CD4-positive, alpha-beta T cell (primary cell): ENCODE measurements at regions not wholly inside any gene's neighbourhood (a gene's known extent, or its start where the extent isn't known, plus 50 kb on each side); places are given as distances from the start of the nearest gene placed in this dataset.

Source experiments
- ATAC-seq: fragments of 200-7000 bp; cut with Tn5 transposase; one replicate; pipeline ENCODE4 v1.10.0; 2022; ENCODE audit warnings: mild to moderate bottlenecking; ENCODE audit not compliant: poor library complexity
- CTCF ChIA-PET: fragments of 350-600 bp; sonication (Branson Sonifier 250); formaldehyde crosslinking; loops from one replicate; lab custom pipeline; 2021; ENCODE audit warnings: antibody characterized with exemption, inconsistent platforms; lab: Charles Lee
- POLR2A ChIA-PET: fragments of 350-600 bp; sonication (Branson Sonifier 250); formaldehyde crosslinking; loops from one replicate; lab custom pipeline; 2021; ENCODE audit warnings: antibody characterized with exemption, inconsistent platforms; lab: Charles Lee
- DNase-seq, 14 experiments: peaks; one replicate each; pipeline ENCODE4 v3.0.0-alpha.2; 2013 to 2020; ENCODE audit warnings: mixed read lengths in 2 of 14
- H3K27ac ChIP-seq, 2 donors: one replicate each; pipeline versions ENCODE4 v1.5.1 to v1.7.0; 2013; ENCODE audit warnings: low read length in 2 of 2, low read depth in 1 of 2, mild to moderate bottlenecking in 1 of 2
- H3K27me3 ChIP-seq, 2 experiments: 1 replicate in 1 of 2; 2 replicates in 1 of 2; pipeline versions ENCODE4 v1.6.1 to v1.7.0; 2013; ENCODE audit warnings: low read length in 2 of 2, control low read depth in 1 of 2, mild to moderate bottlenecking in 1 of 2, moderate library complexity in 1 of 2; ENCODE audit not compliant: insufficient read depth in 2 of 2, control insufficient read depth in 1 of 2
- H3K36me3 ChIP-seq: one replicate; pipeline ENCODE4 v1.6.1; 2013; ENCODE audit warnings: low read length, control low read depth; ENCODE audit not compliant: insufficient read depth
- H3K4me1 ChIP-seq: one replicate; pipeline ENCODE4 v1.6.1; 2013; ENCODE audit warnings: low read length, control low read depth; ENCODE audit not compliant: insufficient read depth
- H3K4me3 ChIP-seq: one replicate; pipeline ENCODE4 v1.5.1; 2013; ENCODE audit warnings: mild to moderate bottlenecking, low read length, moderate library complexity
- H3K9me3 ChIP-seq, 2 experiments: 1 replicate in 1 of 2; 2 replicates in 1 of 2; pipeline versions ENCODE4 v1.6.1 to v1.7.0; 2013; ENCODE audit warnings: low read length in 2 of 2, mild to moderate bottlenecking in 2 of 2, control low read depth in 1 of 2, moderate library complexity in 1 of 2; ENCODE audit not compliant: control insufficient read depth in 1 of 2, insufficient read depth in 1 of 2
- H3K27ac Mint-ChIP-seq: one replicate; pipeline ENCODE4 v1.8.0; 2020; ENCODE audit warnings: mixed read lengths
- H3K27me3 Mint-ChIP-seq: one replicate; pipeline ENCODE4 v1.8.0; 2021; ENCODE audit warnings: mixed read lengths
- H3K36me3 Mint-ChIP-seq: one replicate; pipeline ENCODE4 v1.8.0; 2021; ENCODE audit warnings: low read depth, mixed read lengths
- H3K4me1 Mint-ChIP-seq: one replicate; pipeline ENCODE4 v1.8.0; 2021; ENCODE audit warnings: low read depth, mixed read lengths
- H3K4me3 Mint-ChIP-seq: one replicate; pipeline ENCODE4 v1.8.0; 2020; ENCODE audit warnings: mild to moderate bottlenecking, mixed read lengths
- H3K9me3 Mint-ChIP-seq: one replicate; pipeline ENCODE4 v1.8.0; 2020; ENCODE audit warnings: mixed read lengths
- intact Hi-C, 2 experiments: fragments of 100-400 bp; cut with DNase I in 1 of 2; cut with micrococcal nuclease in 1 of 2; formaldehyde crosslinking; loops; one replicate each; pipeline versions ENCODE4 v1.15.1 to v1.9.0; 2023 to 2025; cut with DNase I, micrococcal nuclease
- TF ChIP-seq, protein P1 (sequence below): fragments of 200-600 bp; IDR thresholded peaks from one replicate; pipeline ENCODE4 v1.8.0; 2022; ENCODE audit warnings: antibody characterized with exemption, mild to moderate bottlenecking

DNA sequence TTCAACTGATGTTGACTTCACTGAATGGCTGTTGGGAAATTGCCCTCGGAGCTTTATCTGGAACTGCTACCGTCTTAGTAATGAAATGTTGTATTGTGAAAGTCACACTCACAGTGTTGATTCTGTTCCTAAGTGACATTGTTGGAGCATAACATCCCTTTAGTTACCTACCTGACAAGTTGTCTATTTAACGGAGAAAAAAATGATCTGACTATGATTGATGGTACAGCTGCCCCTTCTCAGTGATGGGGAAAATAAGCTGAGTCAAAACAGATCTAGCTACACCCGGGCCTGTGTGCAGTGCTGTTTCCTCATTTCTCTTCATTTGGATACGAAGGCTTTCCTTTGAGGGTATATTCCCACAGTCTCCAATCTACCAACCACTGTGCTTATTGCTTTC, 472.3 kb upstream of the BRINP3 start:
- no peak overlapping the region for H3K27ac ChIP-seq
- no peaks in the 10 kb centered on the region for H3K4me1 Mint-ChIP-seq
- H3K9me3 ChIP-seq: no peaks in the 10 kb centered on the region
- intact Hi-C loops: no loop called here
- ChIA-PET CTCF (no interaction called here), POLR2A (no interaction called here)
- TF ChIP-seq, protein P1, sequence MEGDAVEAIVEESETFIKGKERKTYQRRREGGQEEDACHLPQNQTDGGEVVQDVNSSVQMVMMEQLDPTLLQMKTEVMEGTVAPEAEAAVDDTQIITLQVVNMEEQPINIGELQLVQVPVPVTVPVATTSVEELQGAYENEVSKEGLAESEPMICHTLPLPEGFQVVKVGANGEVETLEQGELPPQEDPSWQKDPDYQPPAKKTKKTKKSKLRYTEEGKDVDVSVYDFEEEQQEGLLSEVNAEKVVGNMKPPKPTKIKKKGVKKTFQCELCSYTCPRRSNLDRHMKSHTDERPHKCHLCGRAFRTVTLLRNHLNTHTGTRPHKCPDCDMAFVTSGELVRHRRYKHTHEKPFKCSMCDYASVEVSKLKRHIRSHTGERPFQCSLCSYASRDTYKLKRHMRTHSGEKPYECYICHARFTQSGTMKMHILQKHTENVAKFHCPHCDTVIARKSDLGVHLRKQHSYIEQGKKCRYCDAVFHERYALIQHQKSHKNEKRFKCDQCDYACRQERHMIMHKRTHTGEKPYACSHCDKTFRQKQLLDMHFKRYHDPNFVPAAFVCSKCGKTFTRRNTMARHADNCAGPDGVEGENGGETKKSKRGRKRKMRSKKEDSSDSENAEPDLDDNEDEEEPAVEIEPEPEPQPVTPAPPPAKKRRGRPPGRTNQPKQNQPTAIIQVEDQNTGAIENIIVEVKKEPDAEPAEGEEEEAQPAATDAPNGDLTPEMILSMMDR: no peak
- no peaks in the 10 kb centered on the region for H3K9me3 Mint-ChIP-seq
- H3K27me3 ChIP-seq: no peaks in the 10 kb centered on the region
- no peaks in the 10 kb centered on the region for H3K36me3 Mint-ChIP-seq
- DNase-seq (no peak), ATAC-seq (no peak)
- no peak overlapping the region for H3K4me3 ChIP-seq
- H3K27ac Mint-ChIP-seq: no peak overlapping the region
- H3K27me3 Mint-ChIP-seq: no peaks in the 10 kb centered on the region
- H3K4me1 ChIP-seq: no peaks in the 10 kb centered on the region
- H3K4me3 Mint-ChIP-seq: no peak overlapping the region
- no peaks in the 10 kb centered on the region for H3K36me3 ChIP-seq

GRCh38 chr1:190957565-190957964, 479.9 kb upstream of the BRINP3 start:
- CTCF ChIA-PET: no interaction called here
- H3K4me3 ChIP-seq: no peak overlapping the region
- H3K9me3 Mint-ChIP-seq: peaks cover 6% of the 10 kb centered on the region
- POLR2A ChIA-PET: no interaction called here
- H3K36me3 Mint-ChIP-seq: no peaks in the 10 kb centered on the region
- no peak overlapping the region for H3K4me3 Mint-ChIP-seq
- DNase-seq (no peak), ATAC-seq (no peak)
- no peaks in the 10 kb centered on the region for H3K9me3 ChIP-seq
- no peaks in the 10 kb centered on the region for H3K36me3 ChIP-seq
- no peaks in the 10 kb centered on the region for H3K4me1 Mint-ChIP-seq
- no peak overlapping the region for H3K27ac ChIP-seq
- H3K4me1 ChIP-seq: no peaks in the 10 kb centered on the region
- no peaks in the 10 kb centered on the region for H3K27me3 ChIP-seq
- no peaks in the 10 kb centered on the region for H3K27me3 Mint-ChIP-seq
- no peak overlapping the region for H3K27ac Mint-ChIP-seq
- TF ChIP-seq, protein P1: no peak
- intact Hi-C loops: no loop called here

DNA sequence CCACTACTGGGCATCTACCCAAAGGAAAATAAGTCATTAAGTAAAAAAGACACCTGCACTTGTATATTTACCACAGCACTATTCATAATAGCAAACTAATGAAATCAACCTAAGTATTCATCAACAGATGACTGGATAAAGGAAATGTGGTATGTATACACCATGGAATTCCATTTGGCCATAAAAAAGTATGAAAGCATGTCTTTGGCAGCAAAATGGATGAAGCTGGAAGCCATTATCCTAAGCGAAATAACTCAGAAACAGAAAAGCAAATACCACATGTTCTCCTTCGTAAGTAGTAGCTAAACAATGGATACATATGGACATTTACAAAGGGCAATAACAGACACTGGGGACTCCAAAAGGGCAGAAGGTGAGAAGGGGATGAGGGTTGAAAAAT, 485.7 kb upstream of the BRINP3 start:
- no peaks in the 10 kb centered on the region for H3K27me3 ChIP-seq
- POLR2A ChIA-PET: no interaction called here
- TF ChIP-seq, protein P1: no peak
- no peak for DNase-seq
- no peak overlapping the region for H3K27ac ChIP-seq
- no peak overlapping the region for H3K4me3 ChIP-seq
- H3K4me1 ChIP-seq: no peaks in the 10 kb centered on the region
- H3K9me3 ChIP-seq: no peaks in the 10 kb centered on the region
- H3K36me3 ChIP-seq: no peaks in the 10 kb centered on the region
- no peak overlapping the region for H3K4me3 Mint-ChIP-seq
- no peak overlapping the region for H3K27ac Mint-ChIP-seq
- peaks cover 14% of the 10 kb centered on the region for H3K9me3 Mint-ChIP-seq
- H3K27me3 Mint-ChIP-seq: no peaks in the 10 kb centered on the region
- CTCF ChIA-PET: no interaction called here
- H3K4me1 Mint-ChIP-seq: no peaks in the 10 kb centered on the region
- no peaks in the 10 kb centered on the region for H3K36me3 Mint-ChIP-seq
- intact Hi-C loops: no loop called here
- ATAC-seq: no peak
